Smooth muscle cell (in vitro differentiated cells): ENCODE measurements at regions not wholly inside any gene's neighbourhood (a gene's known extent, or its start where the extent isn't known, plus 50 kb on each side); places are given as distances from the start of the nearest gene placed in this dataset.

Experiments used
- DNase-seq: peaks from one replicate; lab custom pipeline; 2025; ENCODE audit not compliant: unreplicated experiment; lab: John Stamatoyannopoulos, UW
- H2AFZ ChIP-seq: fragments of 200-600 bp; sonication (generic); 2 replicates; pipeline ENCODE4 v1.6.0; 2016; ENCODE audit warnings: antibody characterized with exemption, low read depth, mild to moderate bottlenecking
- H3F3A ChIP-seq: fragments of 200-600 bp; sonication (generic); 2 replicates; pipeline ENCODE4 v1.6.0; 2017; ENCODE audit warnings: antibody characterized with exemption, low read depth
- H3K27ac ChIP-seq: fragments of 200-600 bp; sonication (generic); 2 replicates; pipeline ENCODE4 v1.5.1; 2016; ENCODE audit warnings: low read depth, mild to moderate bottlenecking
- H3K27me3 ChIP-seq: fragments of 200-600 bp; sonication (generic); 2 replicates; pipeline ENCODE4 v1.6.1; 2016; ENCODE audit warnings: low read depth, mild to moderate bottlenecking
- H3K36me3 ChIP-seq: fragments of 200-600 bp; sonication (generic); 2 replicates; pipeline ENCODE4 v1.5.1; 2016; ENCODE audit warnings: low read depth
- H3K4me1 ChIP-seq: fragments of 200-600 bp; sonication (generic); 2 replicates; pipeline ENCODE4 v1.5.1; 2016; ENCODE audit warnings: low read depth
- H3K4me2 ChIP-seq: fragments of 200-600 bp; sonication (generic); 2 replicates; pipeline ENCODE4 v1.6.0; 2016; ENCODE audit warnings: mild to moderate bottlenecking
- H3K4me3 ChIP-seq: fragments of 200-600 bp; sonication (generic); 2 replicates; pipeline ENCODE4 v1.5.1; 2016; ENCODE audit warnings: mild to moderate bottlenecking
- H3K79me2 ChIP-seq: fragments of 200-600 bp; sonication (generic); 2 replicates; pipeline ENCODE4 v1.6.0; 2016; ENCODE audit warnings: low read depth, mild to moderate bottlenecking
- H3K9ac ChIP-seq: fragments of 200-600 bp; sonication (generic); 2 replicates; pipeline ENCODE4 v1.6.0; 2016; ENCODE audit warnings: low read depth
- H3K9me3 ChIP-seq: fragments of 200-600 bp; sonication (generic); replicated peaks from 2 replicates; pipeline ENCODE4 v1.5.1; 2016; ENCODE audit warnings: low read depth
- H4K20me1 ChIP-seq: fragments of 200-600 bp; sonication (generic); 2 replicates; pipeline ENCODE4 v1.6.0; 2016; ENCODE audit warnings: low read depth
- CTCF ChIP-seq: fragments of 200-600 bp; sonication (generic); IDR thresholded peaks from 2 replicates; pipeline ENCODE4 v1.5.1; 2017; ENCODE audit warnings: borderline replicate concordance, mild to moderate bottlenecking, antibody characterized with exemption; ENCODE audit not compliant: insufficient read depth, poor library complexity, severe bottlenecking
- WGBS: methylation state at CpG from one replicate; pipeline ENCODE4 v1.1.7; 2016; ENCODE audit warnings: low lambda C conversion rate; 5-methylcytosine and 5-hydroxymethylcytosine counted together

DNA sequence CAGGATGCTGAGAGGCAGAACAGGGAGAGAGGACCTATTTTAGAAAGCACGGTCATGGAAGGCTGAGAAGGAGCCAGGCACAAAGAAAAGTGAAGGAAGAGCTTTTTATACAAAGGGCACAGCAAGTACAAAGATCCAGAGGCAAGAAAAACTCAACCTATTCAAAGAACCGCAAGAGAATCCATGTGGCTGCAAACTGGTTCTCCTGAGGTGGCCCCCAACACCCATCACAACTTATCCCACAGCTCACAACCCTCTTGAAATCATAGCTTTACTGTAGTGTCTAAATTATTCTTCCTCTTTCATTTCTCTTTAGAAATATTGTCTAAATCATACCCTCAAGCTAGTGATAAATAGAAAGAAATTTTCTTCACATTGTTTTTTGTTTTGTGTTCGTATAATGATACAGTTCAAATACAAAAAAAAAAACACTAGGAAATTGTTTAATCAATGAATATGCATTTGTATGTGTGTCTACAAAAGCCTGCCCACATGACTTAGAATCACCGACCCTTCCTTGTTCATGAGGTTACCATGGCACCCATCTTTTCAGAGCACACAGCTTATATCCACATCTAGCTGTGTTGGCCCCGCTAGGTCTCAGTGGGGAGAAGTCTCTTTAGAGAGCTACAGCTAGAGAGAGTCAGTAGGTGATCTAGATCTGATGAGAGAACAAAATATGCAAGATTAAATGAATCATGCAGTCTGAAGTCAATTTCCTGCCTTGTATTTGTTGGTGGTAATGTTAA is 126.9 kb upstream of the DCLK2 start:
- Histone ChIP-seq H3K4me3 (no peak overlapping the region), H3K79me2 (no peaks in the 10 kb centered on the region), H3K27me3 (no peaks in the 10 kb centered on the region), H3K27ac (no peak overlapping the region), H4K20me1 (no peaks in the 10 kb centered on the region), H3K4me2 (no peak overlapping the region), H3K4me1 (no peaks in the 10 kb centered on the region), H3F3A (no peaks in the 10 kb centered on the region), H3K36me3 (no peaks in the 10 kb centered on the region), H3K9ac (no peak overlapping the region), H2AFZ (no peak overlapping the region), H3K9me3 (no peaks in the 10 kb centered on the region)
- no peak for DNase-seq
- 94% methylated on average over 5 of the region's 5 CpGs for WGBS
- TF ChIP-seq CTCF = no peak

DNA sequence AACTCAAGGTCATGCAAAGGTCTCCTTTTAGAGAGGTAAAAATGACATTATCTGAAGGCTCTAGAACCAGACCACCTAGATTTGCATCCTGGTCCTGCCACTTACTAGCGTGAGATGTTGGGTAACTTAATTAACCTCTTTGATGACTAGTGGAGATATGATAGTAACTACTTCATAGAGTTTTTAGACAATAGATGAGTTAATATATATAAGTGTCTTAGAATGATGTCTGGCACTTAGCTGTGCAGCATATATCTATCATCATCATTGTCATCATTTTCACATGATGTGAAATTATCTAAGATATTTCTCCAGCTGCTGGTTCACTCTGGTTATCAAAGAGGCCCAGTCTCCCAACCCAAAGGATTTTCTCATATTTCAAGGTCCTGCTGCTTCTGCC is 126.1 kb upstream of the DCLK2 start:
- no peaks in the 10 kb centered on the region for H3K79me2 ChIP-seq
- H3K27ac ChIP-seq = no peak overlapping the region
- H3K4me3 ChIP-seq = no peak overlapping the region
- no peaks in the 10 kb centered on the region for H3K27me3 ChIP-seq
- H3K9ac ChIP-seq = no peak overlapping the region
- H3K4me2 ChIP-seq = no peak overlapping the region
- 90% methylated on average over 1 of the region's 1 CpG for WGBS
- no peak for DNase-seq
- H3K9me3 ChIP-seq = no peaks in the 10 kb centered on the region
- no peaks in the 10 kb centered on the region for H3F3A ChIP-seq
- no peaks in the 10 kb centered on the region for H3K36me3 ChIP-seq
- no peaks in the 10 kb centered on the region for H3K4me1 ChIP-seq
- H4K20me1 ChIP-seq = no peaks in the 10 kb centered on the region
- H2AFZ ChIP-seq = no peak overlapping the region
- no peak for TF ChIP-seq CTCF

DNA sequence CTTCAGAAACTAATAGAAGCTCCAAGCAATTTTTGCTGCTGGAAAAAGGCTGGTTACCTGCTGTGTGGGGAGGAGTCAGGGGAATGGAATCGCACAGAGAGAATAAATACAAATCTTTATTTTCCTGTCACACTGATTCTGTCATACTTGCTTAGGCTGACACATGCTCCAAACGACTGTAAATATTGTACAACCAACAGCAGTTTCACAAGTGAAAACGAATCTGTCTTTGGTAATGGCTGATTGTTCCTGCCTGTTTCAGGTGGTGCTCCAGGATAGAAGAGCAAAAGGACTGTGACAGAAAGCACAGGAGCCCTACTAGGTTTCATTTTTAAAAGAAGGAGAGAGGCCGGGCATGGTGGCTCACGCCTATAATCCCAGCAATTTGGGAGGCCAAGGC is 125.5 kb upstream of the DCLK2 start:
- no peak for TF ChIP-seq CTCF
- H3K27ac ChIP-seq = no peak overlapping the region
- no peak overlapping the region for H3K9ac ChIP-seq
- no peaks in the 10 kb centered on the region for H3K27me3 ChIP-seq
- no peaks in the 10 kb centered on the region for H3K9me3 ChIP-seq
- WGBS = 94% methylated on average over 5 of the region's 5 CpGs
- no peak for DNase-seq
- H3K4me2 ChIP-seq = no peak overlapping the region
- H3K79me2 ChIP-seq = no peaks in the 10 kb centered on the region
- no peak overlapping the region for H2AFZ ChIP-seq
- H3K36me3 ChIP-seq = no peaks in the 10 kb centered on the region
- no peaks in the 10 kb centered on the region for H3K4me1 ChIP-seq
- H3F3A ChIP-seq = no peaks in the 10 kb centered on the region
- no peak overlapping the region for H3K4me3 ChIP-seq
- no peaks in the 10 kb centered on the region for H4K20me1 ChIP-seq

DNA sequence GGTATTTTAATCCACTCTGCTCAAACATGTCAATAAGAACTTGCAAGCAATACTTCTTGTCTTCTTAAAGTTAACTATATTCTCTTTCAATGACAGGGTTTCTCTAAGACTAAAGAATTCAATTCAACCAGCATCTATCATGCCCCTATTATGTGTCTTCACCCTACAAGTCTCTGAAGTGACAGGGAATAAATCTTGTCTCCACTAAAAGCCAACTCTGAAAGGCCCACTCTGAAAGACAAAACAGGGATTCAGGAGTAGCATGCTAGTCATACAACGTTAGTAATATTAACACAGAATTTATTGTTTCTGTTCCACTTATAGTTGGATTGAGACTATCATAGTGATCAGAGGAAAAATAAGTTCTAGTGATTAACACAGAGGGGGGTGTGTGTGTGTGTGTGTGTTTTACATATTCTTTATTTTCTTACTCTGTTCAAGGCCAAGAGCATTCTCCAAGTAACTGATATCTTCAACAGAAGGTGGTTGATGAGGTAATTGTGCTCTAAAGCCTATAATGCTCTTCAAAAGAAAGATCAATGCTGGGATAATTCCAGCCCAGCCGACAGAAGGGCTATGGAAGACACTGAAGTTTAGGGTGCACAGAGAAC is 122.4 kb upstream of the DCLK2 start:
- no peaks in the 10 kb centered on the region for H3K36me3 ChIP-seq
- no peaks in the 10 kb centered on the region for H3K9me3 ChIP-seq
- H3K27me3 ChIP-seq = no peaks in the 10 kb centered on the region
- no peak overlapping the region for H3K4me2 ChIP-seq
- no peak overlapping the region for H3K9ac ChIP-seq
- no peaks in the 10 kb centered on the region for H3K79me2 ChIP-seq
- no peak overlapping the region for H2AFZ ChIP-seq
- no peak overlapping the region for H3K4me3 ChIP-seq
- TF ChIP-seq CTCF = no peak
- WGBS = 55% methylated on average over 2 of the region's 2 CpGs
- no peaks in the 10 kb centered on the region for H3F3A ChIP-seq
- H3K4me1 ChIP-seq = no peaks in the 10 kb centered on the region
- no peak for DNase-seq
- no peak overlapping the region for H3K27ac ChIP-seq
- H4K20me1 ChIP-seq = no peaks in the 10 kb centered on the region
